ENCODE measurements at regions not wholly inside any gene's neighbourhood (a gene's known extent, or its start where the extent isn't known, plus 50 kb on each side); places are given as distances from the start of the nearest gene placed in this dataset.

GRCh38 chr10:56991591-56992069 lies 630.6 kb upstream of the ZWINT start:
- intact Hi-C loops (cut with micrococcal nuclease; ENCODE audit: unreplicated experiment) = no loop called here
- H3K4me1 ChIP-seq (ENCODE audit: insufficient read depth, low read length, poor library complexity, severe bottlenecking) = no peaks in the 10 kb centered on the region

GRCh38 chr10:56975513-56975912 lies 614.5 kb upstream of the ZWINT start:
- no peak overlapping the region for H3K4me2 ChIP-seq (ENCODE audit: low read length)
- ChIA-PET CTCF (ENCODE audit: unreplicated experiment) (no interaction called here), POLR2A (interaction anchor here (0.6 kb wide), 1 partner anchor 11 kb away, joined by 4 read pairs; no protein-coding TSS in a partner anchor)
- no peak overlapping the region for H3K4me3 ChIP-seq (ENCODE audit: low read depth, low read length, poor library complexity, severe bottlenecking)
- no peak for DNase-seq (ENCODE audit: low spot score)
- no peaks in the 10 kb centered on the region for H3K36me3 ChIP-seq (ENCODE audit: insufficient read depth, low read length)
- H4K20me1 ChIP-seq (ENCODE audit: insufficient read depth, low read length) = no peaks in the 10 kb centered on the region
- H3K9me3 ChIP-seq (ENCODE audit: low read length) = no peaks in the 10 kb centered on the region
- H3K79me2 ChIP-seq (ENCODE audit: insufficient read depth, low read depth, low read length) = no peaks in the 10 kb centered on the region
- BruUV-seq (replicated peaks) = no TSS peak
- TF ChIP-seq CTCF (conservative IDR thresholded peaks at IDR 0.05; ENCODE audit: low read length) = no peak
- TF ChIP-seq EZH2phosphoT487 (IDR thresholded peaks at IDR 0.05; ENCODE audit: borderline replicate concordance, low read depth, low read length) = no peak
- H3K4me1 ChIP-seq (ENCODE audit: insufficient read depth, low read length, poor library complexity, severe bottlenecking) = no peaks in the 10 kb centered on the region
- no peak overlapping the region for H2AFZ ChIP-seq (ENCODE audit: low read length)
- no peaks in the 10 kb centered on the region for H3K9me2 ChIP-seq (ENCODE audit: insufficient read depth, low read length)
- intact Hi-C loops (cut with micrococcal nuclease; ENCODE audit: unreplicated experiment) = no loop called here
- H3K27ac ChIP-seq (ENCODE audit: low read depth, low read length, poor library complexity, severe bottlenecking) = no peak overlapping the region

More at GRCh38 chr10:56991591-56992069, 630.6 kb upstream of the ZWINT start:
- POLR2A ChIA-PET = no interaction called here
- TF ChIP-seq CTCF (conservative IDR thresholded peaks at IDR 0.05; ENCODE audit: low read length) (no peak), EZH2phosphoT487 (IDR thresholded peaks at IDR 0.05; ENCODE audit: borderline replicate concordance, low read depth, low read length) (no peak)
- Histone ChIP-seq H3K36me3 (ENCODE audit: insufficient read depth, low read length) (no peaks in the 10 kb centered on the region), H3K9me2 (ENCODE audit: insufficient read depth, low read length) (0 out of 2 replicates have a peak, but pooled peaks cover 3% of the 10 kb centered on the region), H3K9me3 (ENCODE audit: low read length) (no peaks in the 10 kb centered on the region), H4K20me1 (ENCODE audit: insufficient read depth, low read length) (no peaks in the 10 kb centered on the region), H3K4me3 (ENCODE audit: low read depth, low read length, poor library complexity, severe bottlenecking) (no peak overlapping the region), H3K27ac (ENCODE audit: low read depth, low read length, poor library complexity, severe bottlenecking) (no peak overlapping the region), H3K4me2 (ENCODE audit: low read length) (no peak overlapping the region), H3K79me2 (ENCODE audit: insufficient read depth, low read depth, low read length) (no peaks in the 10 kb centered on the region), H2AFZ (ENCODE audit: low read length) (no peak overlapping the region)
- no peak for DNase-seq (ENCODE audit: low spot score)
- BruUV-seq (replicated peaks) = no TSS peak
- CTCF ChIA-PET (ENCODE audit: unreplicated experiment) = no interaction called here

GRCh38 chr10:56973766-56974165 lies 612.7 kb upstream of the ZWINT start:
- no peaks in the 10 kb centered on the region for H3K9me2 ChIP-seq (ENCODE audit: insufficient read depth, low read length)
- H3K9me3 ChIP-seq (ENCODE audit: low read length) = no peaks in the 10 kb centered on the region
- POLR2A ChIA-PET = interaction anchor here (0.5 kb wide), 1 partner anchor 86 kb away, joined by 3 read pairs; no protein-coding TSS in a partner anchor
- H3K79me2 ChIP-seq (ENCODE audit: insufficient read depth, low read depth, low read length) = no peaks in the 10 kb centered on the region
- CTCF ChIA-PET (ENCODE audit: unreplicated experiment) = no interaction called here
- BruUV-seq (replicated peaks) = no TSS peak
- TF ChIP-seq EZH2phosphoT487 (IDR thresholded peaks at IDR 0.05; ENCODE audit: borderline replicate concordance, low read depth, low read length) = no peak
- TF ChIP-seq CTCF (conservative IDR thresholded peaks at IDR 0.05; ENCODE audit: low read length) = no peak
- intact Hi-C loops (cut with micrococcal nuclease; ENCODE audit: unreplicated experiment) = no loop called here
- no peak overlapping the region for H3K27ac ChIP-seq (ENCODE audit: low read depth, low read length, poor library complexity, severe bottlenecking)
- no peak overlapping the region for H3K4me3 ChIP-seq (ENCODE audit: low read depth, low read length, poor library complexity, severe bottlenecking)
- DNase-seq (ENCODE audit: low spot score) = no peak
- no peaks in the 10 kb centered on the region for H3K36me3 ChIP-seq (ENCODE audit: insufficient read depth, low read length)
- no peaks in the 10 kb centered on the region for H4K20me1 ChIP-seq (ENCODE audit: insufficient read depth, low read length)
- no peaks in the 10 kb centered on the region for H3K4me1 ChIP-seq (ENCODE audit: insufficient read depth, low read length, poor library complexity, severe bottlenecking)
- H2AFZ ChIP-seq (ENCODE audit: low read length) = no peak overlapping the region
- H3K4me2 ChIP-seq (ENCODE audit: low read length) = no peak overlapping the region
